Endothelial cell of umbilical vein (primary cell): ENCODE measurements at regions not wholly inside any gene's neighbourhood (a gene's known extent, or its start where the extent isn't known, plus 50 kb on each side); places are given as distances from the start of the nearest gene placed in this dataset.
A peak's percentile ranks its signal among the peaks of the same experiment; 100 is the strongest.

Source experiments
- BruUV-seq: library from RNA; stranded (reverse); fragments of 400-500 nt; replicated peaks from 2 replicates; lab custom pipeline; 2021; lab: Mats Ljungman, UMichigan
- CTCF ChIA-PET: fragments of 300-600, 350-600 bp; sonication (Branson Sonifier 250); formaldehyde crosslinking; loops from one replicate; lab custom pipeline; 2021; ENCODE audit warnings: antibody characterized with exemption, inconsistent platforms; lab: Charles Lee
- POLR2A ChIA-PET: fragments of 300-600, 350-600 bp; sonication (Branson Sonifier 250); formaldehyde crosslinking; loops from one replicate; lab custom pipeline; 2021; ENCODE audit warnings: antibody characterized with exemption, inconsistent platforms; lab: Charles Lee
- DNase-seq: peaks from one replicate; pipeline ENCODE4 v3.0.0-alpha.2; 2011; ENCODE audit warnings: low read depth, low spot score
- FAIRE-seq: peaks from 2 replicates; lab custom pipeline; 2011; peaks lifted over from hg19 to GRCh38; lab: Jason Lieb, UNC
- H2AFZ ChIP-seq: 2 replicates; pipeline ENCODE4 v1.6.0; 2012; ENCODE audit warnings: low read depth, low read length, control low read depth, inconsistent platforms
- H3K27ac ChIP-seq: 2 replicates; pipeline ENCODE4 v1.5.1; 2011; ENCODE audit warnings: low read depth, mild to moderate bottlenecking, control low read depth, low read length, moderate library complexity; ENCODE audit not compliant: insufficient read depth
- H3K27me3 ChIP-seq, 2 experiments: 2 replicates each; pipeline versions ENCODE4 v1.6.0 to v1.6.1; 2011; ENCODE audit warnings: low read length in 2 of 2, mixed read lengths in 1 of 2; ENCODE audit not compliant: control insufficient read depth in 2 of 2, insufficient read depth in 2 of 2
- H3K36me3 ChIP-seq, 2 experiments: 2 replicates in 1 of 2; 3 replicates in 1 of 2; pipeline ENCODE4 v1.5.1; 2011; ENCODE audit warnings: low read length in 2 of 2, mild to moderate bottlenecking in 1 of 2, moderate library complexity in 1 of 2; ENCODE audit not compliant: control insufficient read depth in 2 of 2, insufficient read depth in 2 of 2; ENCODE audit errors: extremely low read depth in 1 of 2
- H3K4me1 ChIP-seq: 3 replicates; pipeline ENCODE4 v1.5.1; 2011; ENCODE audit warnings: mild to moderate bottlenecking, low read length; ENCODE audit not compliant: control insufficient read depth, insufficient read depth; ENCODE audit errors: extremely low read depth
- H3K4me2 ChIP-seq: 2 replicates; pipeline ENCODE4 v1.6.1; 2011; ENCODE audit warnings: low read length, control low read depth, mixed read lengths; ENCODE audit not compliant: insufficient read depth
- H3K4me3 ChIP-seq, 3 experiments: fragments of 200-600 bp in 1 of 3; sonication (generic), shearing (Covaris generic) in 1 of 3; replicated peaks in 1 of 3; 2 replicates each; pipeline ENCODE4 v1.5.1; 2011 to 2016; ENCODE audit warnings: control low read depth in 3 of 3, low read length in 3 of 3, mild to moderate bottlenecking in 2 of 3, inconsistent platforms in 1 of 3, low read depth in 1 of 3, moderate library complexity in 1 of 3; ENCODE audit not compliant: insufficient read depth in 1 of 3
- H3K79me2 ChIP-seq: 2 replicates; pipeline ENCODE4 v1.6.0; 2012; ENCODE audit warnings: low read length, inconsistent platforms; ENCODE audit not compliant: control insufficient read depth, insufficient read depth
- H3K9ac ChIP-seq: replicated peaks from 2 replicates; pipeline ENCODE3; 2011; ENCODE audit warnings: low read length, control low read depth; ENCODE audit not compliant: insufficient read depth; ENCODE audit errors: extremely low read depth
- H3K9me1 ChIP-seq: replicated peaks from 3 replicates; pipeline ENCODE4 v1.6.0; 2011; ENCODE audit warnings: mild to moderate bottlenecking, low read length; ENCODE audit not compliant: control insufficient read depth, insufficient read depth; ENCODE audit errors: extremely low read depth
- H3K9me3 ChIP-seq: replicated peaks from 2 replicates; pipeline ENCODE4 v1.5.1; 2012; ENCODE audit warnings: low read length, inconsistent platforms; ENCODE audit not compliant: control insufficient read depth, insufficient read depth
- H4K20me1 ChIP-seq: replicated peaks from 2 replicates; pipeline ENCODE3; 2011; ENCODE audit warnings: mild to moderate bottlenecking, low read length; ENCODE audit not compliant: control insufficient read depth, insufficient read depth; ENCODE audit errors: extremely low read depth
- EZH2 ChIP-seq: IDR thresholded peaks from 2 replicates; pipeline ENCODE4 v1.6.1; 2012; ENCODE audit warnings: borderline replicate concordance, low read depth, mild to moderate bottlenecking, moderate library complexity, low read length, inconsistent platforms; ENCODE audit not compliant: severe bottlenecking
- FOS ChIP-seq: IDR thresholded peaks from 2 replicates; pipeline ENCODE4 v1.6.1; 2011; ENCODE audit warnings: mild to moderate bottlenecking, low read length, moderate library complexity, borderline replicate concordance; ENCODE audit not compliant: insufficient read depth
- GATA2 ChIP-seq: IDR thresholded peaks from 2 replicates; pipeline ENCODE4 v1.7.0; 2011; ENCODE audit warnings: low read depth, mild to moderate bottlenecking, moderate library complexity, mixed read lengths, low read length; ENCODE audit not compliant: insufficient read length, insufficient read depth
- JUN ChIP-seq: IDR thresholded peaks from 2 replicates; pipeline ENCODE4 v1.6.1; 2011; ENCODE audit warnings: borderline replicate concordance, low read depth; ENCODE audit not compliant: insufficient read length, insufficient read depth
- MAX ChIP-seq: IDR thresholded peaks from 2 replicates; pipeline ENCODE4 v1.6.1; 2011; ENCODE audit not compliant: insufficient read depth, insufficient read length
- MYC ChIP-seq: IDR thresholded peaks from one replicate; pipeline ENCODE4 v1.6.1; 2011; ENCODE audit warnings: mild to moderate bottlenecking, low read depth, low read length
- POLR2A ChIP-seq: IDR thresholded peaks from 2 replicates; pipeline ENCODE4 v1.6.1; 2012; ENCODE audit warnings: low read depth, mild to moderate bottlenecking, control low read depth, low read length
- POLR2AphosphoS5 ChIP-seq: IDR thresholded peaks from 2 replicates; pipeline ENCODE4 v1.6.1; 2012; ENCODE audit warnings: low read depth, mild to moderate bottlenecking, control low read depth, low read length, moderate library complexity; ENCODE audit not compliant: insufficient read depth
- dilution Hi-C: fragments of 300-500 bp; cut with MboI; formaldehyde crosslinking; loops from one replicate; pipeline ENCODE4 v1.15.0; 2019; ENCODE audit warnings: low sequenced_read_pairs; ENCODE audit not compliant: extremely low pct_ligation_motif_present
- intact Hi-C: fragments of 100-400 bp; cut with micrococcal nuclease; formaldehyde crosslinking; loops from one replicate; pipeline ENCODE4 v1.10.0; 2022
- TF ChIP-seq, protein P1 (sequence below), 2 donors: IDR thresholded peaks; 1 replicate in 1 of 2; 2 replicates in 1 of 2; pipeline ENCODE4 v1.5.1; 2011; ENCODE audit warnings: low read length in 2 of 2, mild to moderate bottlenecking in 2 of 2, moderate library complexity in 2 of 2, control low read depth in 1 of 2, inconsistent platforms in 1 of 2, low read depth in 1 of 2; ENCODE audit not compliant: insufficient read depth in 1 of 2; ENCODE audit errors: extremely low read depth in 1 of 2

GRCh38 chr6:148147463-148147830, 195.2 kb upstream of the SASH1 start:
- Histone ChIP-seq H3K27me3 (no peaks in the 10 kb centered on the region), H2AFZ (no peak overlapping the region), H3K4me3 (no peak overlapping the region), H3K4me1 (peaks cover 28% of the 10 kb centered on the region), H3K36me3 (no peaks in the 10 kb centered on the region), H3K27ac (peak overlapping the region; percentile 99), H3K9me1 (no peaks in the 10 kb centered on the region), H3K9me3 (no peaks in the 10 kb centered on the region), H3K9ac (peak overlapping the region; percentile 68), H3K79me2 (no peaks in the 10 kb centered on the region), H4K20me1 (no peaks in the 10 kb centered on the region), H3K4me2 (peak overlapping the region; percentile 43)
- dilution Hi-C loops, result no loop called here
- DNase-seq, result no peak
- ChIA-PET POLR2A (interaction anchor here (0.6 kb wide), 1 partner anchor 299 kb away, joined by 4 read pairs; no protein-coding TSS in a partner anchor), CTCF (interaction anchor here (0.7 to 3.0 kb wide), 10 partner anchors 11 to 765 kb away, joined by 3 to 28 read pairs (median 4); partner anchors contain the start of gene SAMD5)
- no peak for TF ChIP-seq POLR2A
- TF ChIP-seq POLR2AphosphoS5, result no peak
- no peak for TF ChIP-seq GATA2
- TF ChIP-seq EZH2, result no peak
- TF ChIP-seq, protein P1, sequence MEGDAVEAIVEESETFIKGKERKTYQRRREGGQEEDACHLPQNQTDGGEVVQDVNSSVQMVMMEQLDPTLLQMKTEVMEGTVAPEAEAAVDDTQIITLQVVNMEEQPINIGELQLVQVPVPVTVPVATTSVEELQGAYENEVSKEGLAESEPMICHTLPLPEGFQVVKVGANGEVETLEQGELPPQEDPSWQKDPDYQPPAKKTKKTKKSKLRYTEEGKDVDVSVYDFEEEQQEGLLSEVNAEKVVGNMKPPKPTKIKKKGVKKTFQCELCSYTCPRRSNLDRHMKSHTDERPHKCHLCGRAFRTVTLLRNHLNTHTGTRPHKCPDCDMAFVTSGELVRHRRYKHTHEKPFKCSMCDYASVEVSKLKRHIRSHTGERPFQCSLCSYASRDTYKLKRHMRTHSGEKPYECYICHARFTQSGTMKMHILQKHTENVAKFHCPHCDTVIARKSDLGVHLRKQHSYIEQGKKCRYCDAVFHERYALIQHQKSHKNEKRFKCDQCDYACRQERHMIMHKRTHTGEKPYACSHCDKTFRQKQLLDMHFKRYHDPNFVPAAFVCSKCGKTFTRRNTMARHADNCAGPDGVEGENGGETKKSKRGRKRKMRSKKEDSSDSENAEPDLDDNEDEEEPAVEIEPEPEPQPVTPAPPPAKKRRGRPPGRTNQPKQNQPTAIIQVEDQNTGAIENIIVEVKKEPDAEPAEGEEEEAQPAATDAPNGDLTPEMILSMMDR (IDR thresholded peaks at IDR 0.05; ENCODE audit: extremely low read depth in 1 of 2, insufficient read depth in 1 of 2, low read depth in 1 of 2, low read length in 2 of 2), result no peak
- TF ChIP-seq MAX, result no peak
- TF ChIP-seq FOS, result no peak
- no peak for TF ChIP-seq JUN
- TF ChIP-seq MYC, result no peak
- intact Hi-C loops, result loop anchor here (2.0 kb wide), 2 partner anchors 57 to 83 kb away; no protein-coding TSS in a partner anchor
- no peak for FAIRE-seq
- BruUV-seq, result no TSS peak
